Islet precursor cell (in vitro differentiated cells): ENCODE measurements at regions not wholly inside any gene's neighbourhood (a gene's known extent, or its start where the extent isn't known, plus 50 kb on each side); places are given as distances from the start of the nearest gene placed in this dataset.

Experiments used
- DNase-seq: peaks from one replicate; pipeline ENCODE4 v3.0.0-alpha.2; 2018

DNA sequence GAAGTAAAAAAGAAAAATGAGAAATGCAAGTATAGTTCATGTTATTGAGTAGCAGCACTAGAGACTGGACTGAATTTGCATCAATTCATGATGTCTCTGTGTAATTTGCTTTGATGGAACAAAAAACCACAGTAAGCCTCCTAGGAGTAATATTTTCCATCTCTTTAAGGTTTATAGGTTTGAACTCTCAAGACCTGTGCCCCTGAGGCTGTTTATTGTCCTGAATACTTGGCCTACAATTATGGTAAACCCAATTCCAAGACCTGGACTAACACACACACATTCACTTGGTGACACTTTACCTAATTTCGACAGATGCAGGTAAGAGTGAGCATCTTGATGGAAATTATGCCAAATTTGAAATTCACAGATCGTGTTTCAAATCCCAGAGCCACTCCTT lies 71.8 kb upstream of the ZNF521 start:
- DNase-seq = no peak

GRCh38 chr18:25423267-25423666 lies 71.3 kb upstream of the ZNF521 start:
- DNase-seq = no peak

DNA sequence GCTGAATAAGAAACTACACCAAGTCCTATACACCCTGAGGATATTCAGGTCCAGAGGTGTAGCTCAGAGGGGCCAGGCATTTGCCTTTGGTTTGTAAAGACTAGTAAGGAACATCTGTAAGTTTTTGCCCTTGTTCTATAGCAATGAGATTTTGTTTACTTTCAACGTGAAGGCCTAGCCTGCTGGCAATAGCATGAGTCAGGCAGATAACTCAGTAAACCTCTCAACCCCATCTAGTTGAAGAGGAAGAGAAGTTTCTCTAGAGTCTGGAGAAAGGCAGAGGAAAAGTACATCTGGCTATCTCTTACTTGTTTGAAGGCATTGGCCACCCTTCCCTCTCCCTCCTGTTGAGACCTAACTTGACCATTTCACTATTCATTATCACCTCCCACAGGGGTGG lies 70.3 kb upstream of the ZNF521 start:
- no peak for DNase-seq

GRCh38 chr18:25420077-25420825 lies 68.3 kb upstream of the ZNF521 start:
- DNase-seq = no peak

DNA sequence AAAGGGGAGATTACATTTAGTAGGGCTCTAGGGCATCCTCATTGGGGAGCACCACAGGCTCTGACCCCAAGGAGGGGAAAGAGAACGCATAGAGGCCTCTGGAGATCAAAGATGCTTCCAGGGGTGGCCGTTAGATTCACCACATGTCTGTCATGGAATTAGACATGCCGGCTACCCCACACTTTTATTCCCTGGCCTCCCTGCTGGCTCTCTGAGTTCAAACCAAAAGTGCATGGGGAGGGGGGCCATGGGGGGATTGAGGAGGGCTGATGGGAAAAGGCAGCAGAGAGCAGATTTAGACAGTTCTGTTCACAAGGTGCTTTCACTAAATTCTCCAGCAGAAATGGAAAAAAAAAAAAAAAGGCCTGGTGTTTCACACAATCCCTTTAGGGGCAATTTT lies 64.4 kb upstream of the ZNF521 start:
- DNase-seq = no peak

- no peak for DNase-seq
Measured at GRCh38 chr18:25409971-25410370, 58.0 kb upstream of the ZNF521 start.

GRCh38 chr18:25408293-25408692 lies 56.3 kb upstream of the ZNF521 start:
- DNase-seq = no peak
